ENCODE measurements at regions not wholly inside any gene's neighbourhood (a gene's known extent, or its start where the extent isn't known, plus 50 kb on each side); places are given as distances from the start of the nearest gene placed in this dataset.
"Not testable (repeated sequence)": the region's sequence is repeated elsewhere in the genome, so short reads cannot be mapped to it uniquely, and the experiment has no call there.

DNA sequence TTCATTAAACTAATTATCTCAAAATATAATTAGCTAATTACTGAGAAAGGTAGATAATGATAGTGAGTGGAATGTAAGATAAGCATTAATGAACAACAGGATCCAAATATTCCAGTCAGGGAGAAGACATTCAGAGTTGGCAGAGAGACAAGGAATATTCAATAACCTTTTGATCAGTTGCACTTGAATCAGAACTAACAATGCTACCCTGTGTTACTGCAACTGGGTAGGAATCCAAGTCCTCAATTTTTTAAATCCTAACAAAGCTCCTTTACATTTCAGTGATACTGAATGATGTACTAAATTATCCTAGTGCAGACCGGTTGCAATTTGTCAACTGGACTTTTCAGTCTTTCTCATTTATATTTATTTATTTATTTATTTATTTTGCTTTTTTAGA is 107.1 kb upstream of the MIR17HG start:
- no peak for DNase-seq

DNA sequence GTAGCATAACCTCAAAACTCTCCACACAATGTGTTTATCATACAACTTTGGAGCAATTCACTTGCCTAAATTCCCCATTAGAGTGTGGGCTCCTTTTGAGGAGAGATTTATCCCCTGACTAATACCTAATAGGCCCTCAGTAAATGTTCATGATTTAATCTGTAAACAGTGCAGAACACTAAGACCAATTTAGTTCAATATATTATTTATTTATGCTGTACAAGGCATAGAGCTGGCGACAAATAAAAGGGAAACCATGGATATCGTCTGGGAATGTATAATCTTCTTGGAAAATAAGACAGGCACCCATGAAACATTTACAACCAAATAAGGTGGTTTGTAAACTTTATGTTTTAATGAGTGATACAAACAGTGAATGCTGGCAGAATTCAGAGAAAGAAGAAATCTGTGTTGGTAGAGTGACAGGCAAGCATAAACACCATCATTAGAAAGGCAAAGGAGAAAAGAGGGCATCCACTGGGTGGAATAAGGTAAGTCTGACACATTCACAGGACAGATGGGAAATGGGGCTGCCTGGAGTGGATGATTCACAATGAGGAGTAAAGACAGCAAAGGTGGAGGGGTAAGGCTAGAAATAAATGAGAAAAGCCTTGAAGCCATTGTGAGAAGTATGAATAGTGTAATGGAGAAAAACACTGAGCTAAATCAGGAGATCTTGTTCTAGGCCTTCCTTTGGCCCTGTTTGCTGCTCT is 106.1 kb upstream of the MIR17HG start:
- DNase-seq: no peak

DNA sequence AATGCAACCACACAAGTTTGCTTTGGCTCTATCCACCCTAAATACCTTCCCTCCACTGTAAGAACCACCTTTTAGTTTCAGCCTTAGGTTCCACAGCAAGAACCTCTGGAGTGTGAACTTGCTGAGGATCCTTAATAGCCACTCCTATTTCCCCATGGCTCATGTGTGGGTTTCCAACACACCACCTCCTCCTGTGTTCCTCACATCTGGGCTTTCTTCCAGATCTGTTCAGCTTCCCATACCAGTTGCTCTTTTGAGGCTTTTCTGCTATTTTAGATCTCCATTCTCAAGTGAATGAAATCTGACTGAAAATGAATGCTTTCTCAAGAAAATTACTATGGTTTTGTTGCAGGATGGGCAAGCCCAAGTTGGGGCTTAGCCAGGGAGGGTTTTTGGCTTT is 104.8 kb upstream of the MIR17HG start:
- no peak for DNase-seq

DNA sequence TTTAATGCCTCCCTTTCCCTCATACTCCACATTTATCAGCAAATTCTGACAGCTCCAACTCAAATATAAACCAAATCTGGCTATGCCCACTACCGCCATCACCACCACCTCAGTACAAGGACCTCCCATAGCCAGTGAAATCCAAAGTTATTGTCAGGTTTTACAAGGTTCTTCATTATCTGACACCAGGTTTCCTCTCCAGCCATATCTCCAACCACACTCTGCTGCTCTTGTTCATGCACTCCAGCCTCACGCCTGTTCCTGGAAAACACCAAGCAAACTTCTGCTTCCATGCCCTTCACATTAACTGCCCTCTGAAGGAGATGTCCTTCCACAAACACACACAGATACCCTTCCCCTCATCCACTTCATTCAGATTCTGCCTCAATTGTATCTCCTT is 102.2 kb upstream of the MIR17HG start:
- DNase-seq: no peak

DNA sequence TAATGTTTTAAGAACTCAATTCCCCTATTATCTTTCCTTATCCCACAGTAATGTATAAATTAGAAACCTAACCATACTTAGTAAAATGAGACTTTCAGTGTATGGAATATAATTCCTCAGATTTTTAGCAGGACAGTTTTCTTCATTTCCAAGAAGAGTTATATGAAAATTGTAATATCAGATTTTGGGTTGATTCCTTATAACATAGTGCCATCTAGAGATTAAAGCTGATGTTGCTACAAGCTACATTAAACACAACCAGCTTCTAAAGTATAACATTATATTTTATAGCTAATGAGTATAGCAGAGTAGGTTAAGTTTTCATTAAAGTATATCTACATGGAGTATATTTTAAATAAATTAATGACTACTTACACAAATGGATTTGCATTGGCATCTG is 99.7 kb upstream of the MIR17HG start:
- DNase-seq: no peak

DNA sequence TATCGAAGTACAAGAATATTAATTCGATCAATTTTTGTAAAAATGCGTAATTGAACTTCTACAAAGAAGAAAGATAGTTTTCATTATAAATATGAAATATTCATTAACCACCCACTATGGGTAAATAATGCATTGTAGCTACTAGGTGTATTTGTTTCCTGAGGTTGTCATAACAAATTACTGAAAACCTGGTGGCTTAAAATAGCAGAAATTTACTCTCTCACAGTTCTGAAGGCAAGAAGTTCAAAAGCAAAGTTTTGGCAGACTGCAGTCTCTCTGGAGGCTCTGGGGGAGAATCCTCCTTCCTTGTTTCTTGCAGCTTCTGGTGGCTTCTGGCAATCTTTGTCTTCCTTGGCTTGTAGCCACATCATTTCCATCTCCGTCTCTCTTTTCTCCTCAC is 99.2 kb upstream of the MIR17HG start:
- DNase-seq: no peak

DNA sequence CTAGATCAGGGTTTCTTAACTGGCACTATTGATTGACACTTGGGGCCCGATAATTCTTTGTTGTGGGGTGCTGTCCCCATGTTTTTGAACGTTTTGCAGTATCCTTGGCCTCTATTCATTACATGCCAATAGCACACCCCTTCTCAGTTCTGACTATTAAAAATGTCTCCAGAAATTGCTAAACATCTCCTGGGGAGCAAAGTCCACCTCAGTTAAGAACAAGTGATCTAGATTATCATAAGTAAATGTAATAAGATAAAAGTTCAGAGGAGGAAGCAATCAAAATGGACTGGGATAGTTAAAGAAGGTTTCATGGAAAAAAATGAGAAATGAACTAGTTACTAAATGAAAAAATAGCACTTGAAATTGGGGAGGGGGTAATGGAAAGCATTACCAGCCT is 98.1 kb upstream of the MIR17HG start:
- DNase-seq: no peak

DNA sequence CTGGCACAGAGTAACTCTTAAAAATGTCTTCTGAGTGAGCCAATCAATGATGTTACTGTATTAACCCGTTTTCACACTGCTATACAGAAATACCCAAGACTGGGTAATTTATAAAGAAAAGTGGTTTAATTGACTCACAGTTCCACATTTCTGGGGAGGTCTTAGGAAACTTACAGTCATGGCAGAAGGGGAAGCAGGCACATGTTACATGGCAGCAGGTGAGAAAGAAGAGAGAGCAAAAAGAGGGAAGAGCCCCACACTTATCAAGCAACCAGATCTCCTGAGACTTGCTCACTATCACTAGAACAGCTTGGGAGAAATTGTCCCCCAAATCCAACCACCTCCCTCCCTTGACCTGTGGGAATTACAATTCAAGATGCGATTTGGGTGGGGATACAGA is 97.6 kb upstream of the MIR17HG start:
- no peak for DNase-seq

DNA sequence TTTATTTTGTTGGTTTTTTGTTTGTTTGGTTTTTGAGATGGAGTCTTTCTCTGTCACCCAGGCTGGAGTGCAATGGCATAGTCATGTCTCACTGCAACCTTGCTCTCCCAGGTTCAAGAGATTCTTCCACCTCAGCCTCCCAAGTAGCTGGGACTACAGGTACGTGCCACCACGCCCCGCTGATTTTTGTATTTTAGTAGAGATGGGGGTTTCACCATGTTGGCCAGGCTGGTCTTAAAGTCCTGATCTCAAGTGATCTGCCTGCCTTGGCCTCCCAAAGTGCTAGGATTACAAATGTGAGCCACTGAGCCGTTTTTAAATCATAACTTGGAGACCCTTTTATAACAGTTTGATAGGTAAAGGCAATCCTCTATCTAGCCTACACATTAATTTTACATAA is 95.9 kb upstream of the MIR17HG start:
- DNase-seq: not testable (repeated sequence)

DNA sequence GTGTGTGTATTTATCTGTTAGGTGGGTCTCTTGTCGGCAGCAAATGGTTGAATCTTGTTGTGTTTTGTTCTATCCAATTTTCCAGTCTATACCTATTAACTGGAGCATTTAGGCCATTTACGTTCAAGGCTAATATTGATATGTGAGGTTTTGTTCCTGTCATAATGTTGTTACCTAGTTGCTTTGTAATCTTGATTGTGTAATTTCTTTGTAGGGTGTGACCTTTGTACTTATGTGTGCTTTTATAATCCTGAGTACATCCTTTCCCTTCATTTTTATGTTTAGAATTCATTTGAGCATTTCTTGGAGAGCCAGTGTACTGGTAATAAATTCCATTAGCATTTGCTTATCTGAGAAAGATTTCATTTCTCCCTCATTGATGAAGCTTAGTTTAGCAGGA is 83.0 kb upstream of the MIR17HG start:
- no peak for DNase-seq

DNA sequence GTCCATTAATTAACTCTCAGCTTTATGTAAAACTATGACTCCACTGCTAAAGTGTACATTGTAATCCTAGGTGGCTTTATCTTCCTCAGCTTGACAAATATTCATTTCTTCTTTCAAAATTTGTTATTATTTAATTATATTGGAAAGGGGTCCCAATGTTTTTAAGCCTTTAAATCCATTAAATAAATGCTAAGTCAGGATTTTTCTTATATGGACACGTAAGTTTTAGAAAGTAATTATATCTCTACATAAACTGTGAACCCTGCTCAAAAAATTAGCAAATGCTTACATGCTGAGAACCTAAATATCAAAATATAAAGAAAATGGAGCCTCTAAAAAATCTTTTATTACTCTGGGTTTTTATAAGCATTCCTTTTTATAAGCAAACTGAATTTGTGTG is 78.2 kb upstream of the MIR17HG start:
- DNase-seq: no peak

DNA sequence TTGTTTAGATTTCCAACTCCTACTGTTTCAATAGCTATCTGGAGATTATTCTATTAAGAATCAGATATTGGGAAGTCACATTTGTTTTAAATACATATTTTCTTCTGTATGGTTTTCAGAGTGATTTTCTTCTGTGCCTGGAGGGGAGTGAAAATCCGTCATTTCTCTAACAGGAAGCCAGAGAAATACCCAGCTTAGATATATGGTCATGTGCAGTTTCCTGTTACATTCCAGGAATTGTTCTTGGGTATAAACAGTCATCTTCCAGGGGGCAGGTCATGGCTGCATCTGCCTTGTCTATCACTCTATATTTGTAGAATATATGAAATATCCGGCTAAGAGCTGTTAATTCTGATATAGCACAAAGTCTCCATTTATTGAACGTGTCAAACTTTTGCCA is 77.5 kb upstream of the MIR17HG start:
- no peak for DNase-seq

DNA sequence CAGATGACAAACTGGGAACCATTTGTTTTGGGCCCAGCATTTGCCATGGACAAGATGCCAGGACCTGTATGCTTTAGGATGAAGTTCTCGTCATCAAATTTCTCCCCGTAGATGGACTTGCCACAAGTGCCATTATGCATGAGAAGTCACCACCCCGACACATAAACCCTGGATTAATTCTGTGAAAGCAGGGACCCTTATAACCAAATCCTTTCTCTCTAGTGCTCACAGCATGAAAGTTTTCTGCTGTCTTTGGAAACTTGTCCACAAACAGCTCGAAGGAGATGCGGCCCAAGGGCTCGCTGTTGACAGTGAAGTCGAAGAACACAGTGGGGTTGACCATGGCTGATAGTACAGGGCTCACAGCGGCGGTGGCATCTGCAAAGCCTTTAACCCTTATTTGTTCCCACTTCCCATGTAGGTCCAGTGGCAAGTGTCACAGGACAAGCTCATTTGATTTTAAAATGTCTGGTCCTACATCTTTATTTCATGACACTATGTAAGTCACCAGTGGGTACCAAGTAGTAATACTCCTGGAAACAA is 75.2 kb upstream of the MIR17HG start:
- DNase-seq: no peak

DNA sequence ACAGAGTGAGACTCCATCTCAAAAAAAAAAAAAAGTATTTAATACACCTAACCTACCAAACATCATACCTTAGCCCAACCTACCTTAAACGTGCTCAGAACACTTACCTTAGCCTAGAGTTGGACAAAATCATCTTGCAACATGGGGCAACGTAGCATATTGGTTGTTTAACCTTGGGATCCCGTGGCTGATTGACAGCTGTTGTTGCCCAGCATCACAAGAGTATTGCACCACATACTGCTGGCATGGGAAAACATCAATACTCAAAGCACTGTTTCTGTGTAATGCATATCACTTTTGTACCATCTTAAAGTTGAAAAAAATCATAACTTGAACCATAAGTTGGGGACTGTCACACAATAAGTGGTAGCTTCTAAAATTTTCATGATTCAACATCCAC is 73.8 kb upstream of the MIR17HG start:
- no peak for DNase-seq

DNA sequence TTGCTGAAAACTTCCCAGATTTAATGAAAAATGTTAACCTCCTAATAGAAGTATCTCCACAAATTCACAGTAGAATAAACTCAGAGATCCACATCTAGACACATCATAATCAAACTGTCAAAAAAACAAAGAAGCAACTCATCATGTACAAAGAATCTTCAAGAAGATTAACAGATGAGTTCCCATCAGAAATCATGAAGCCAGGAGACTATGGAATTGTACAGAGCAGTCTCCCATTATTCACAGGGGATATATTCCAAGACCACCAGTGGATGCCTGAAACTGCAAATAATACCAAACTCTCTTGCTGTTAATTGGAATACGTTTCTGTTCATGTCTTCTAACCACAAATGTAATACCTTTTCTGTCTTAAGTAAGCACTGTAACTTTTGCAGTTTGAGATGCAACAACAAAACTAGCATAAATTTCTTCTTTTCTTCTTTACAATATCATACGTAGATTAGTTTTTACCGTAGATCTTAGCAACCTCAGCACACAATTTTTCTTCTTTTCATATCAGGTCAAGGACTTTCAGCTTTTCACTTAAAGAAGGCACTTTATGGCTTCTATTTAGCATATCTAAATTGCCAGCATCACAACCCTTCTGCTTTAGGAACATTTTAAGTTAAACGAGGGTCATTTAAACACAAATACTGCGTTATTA is 70.3 kb upstream of the MIR17HG start:
- DNase-seq: no peak

DNA sequence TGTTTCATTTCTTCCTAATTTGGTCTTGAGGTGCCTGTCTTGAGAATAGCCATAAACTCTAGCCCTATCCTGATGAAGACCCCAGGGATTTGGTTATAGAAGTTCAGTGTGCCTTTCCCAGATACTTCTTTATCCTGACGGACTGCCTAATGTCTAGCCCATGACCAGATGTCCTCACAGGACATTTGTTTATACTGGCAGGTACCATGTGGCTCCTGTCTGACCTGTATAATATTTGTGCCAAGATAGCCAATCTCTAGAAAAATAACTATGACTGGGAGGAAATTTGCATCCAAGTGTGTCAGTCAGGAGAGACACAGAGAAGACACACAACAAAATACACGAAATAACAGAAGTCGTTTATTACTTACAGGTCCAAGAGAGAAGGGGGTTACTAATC is 69.2 kb upstream of the MIR17HG start:
- DNase-seq: no peak

DNA sequence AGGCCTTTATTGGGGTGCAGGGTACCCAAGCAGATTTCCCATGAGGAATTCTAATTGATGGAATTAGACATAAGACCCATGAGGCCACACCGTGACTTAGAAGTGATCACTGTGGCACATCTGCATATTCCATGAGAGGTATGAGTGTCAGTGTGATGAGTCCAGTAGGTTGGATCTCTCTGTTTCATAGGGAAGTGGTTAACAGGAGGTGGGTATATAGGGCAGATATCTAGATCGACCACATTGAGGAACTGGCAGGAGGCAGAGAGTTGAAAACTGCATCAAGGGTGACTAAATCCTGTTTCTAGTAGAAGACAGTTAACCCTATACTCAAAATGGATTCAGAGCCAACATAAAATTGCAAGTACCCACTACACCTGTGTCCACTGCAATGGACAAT is 68.6 kb upstream of the MIR17HG start:
- DNase-seq: no peak

DNA sequence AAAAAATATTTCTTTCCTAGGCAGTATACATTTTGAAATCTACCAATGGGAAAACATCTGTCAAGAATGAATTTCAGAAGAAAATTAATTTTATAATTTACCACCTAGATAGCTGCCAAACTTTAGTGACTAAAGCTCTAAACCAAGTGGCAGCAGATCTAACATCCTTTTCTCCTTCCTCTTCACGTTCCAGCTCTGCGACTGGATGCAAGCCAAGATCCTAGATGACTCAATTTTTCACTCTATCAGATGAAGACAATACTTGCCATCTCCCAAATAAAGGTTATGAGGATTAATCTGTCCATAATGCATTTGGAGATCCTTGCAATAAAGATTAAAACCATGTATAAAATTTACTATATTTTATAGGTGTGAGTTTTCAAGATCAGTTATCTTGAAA is 66.7 kb upstream of the MIR17HG start:
- DNase-seq: no peak

DNA sequence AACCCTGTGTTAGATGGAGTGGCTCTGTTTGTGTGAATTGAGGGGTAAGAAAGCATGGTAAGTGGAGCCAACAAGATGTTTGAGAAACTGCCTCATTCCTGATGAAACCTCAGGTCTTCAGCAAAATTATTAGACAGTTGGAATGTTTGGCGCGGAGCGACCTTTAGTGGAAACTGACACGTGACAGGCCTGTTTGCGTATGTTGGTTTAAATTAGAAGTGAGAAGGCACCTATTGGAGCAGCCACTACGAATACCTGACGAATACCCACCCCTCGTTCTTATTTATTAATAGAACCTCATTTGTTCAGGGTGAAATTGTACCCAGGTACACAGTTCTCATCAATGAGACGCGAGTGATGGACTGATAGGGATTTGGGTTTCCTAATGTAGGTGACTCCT is 63.2 kb upstream of the MIR17HG start:
- DNase-seq: no peak

DNA sequence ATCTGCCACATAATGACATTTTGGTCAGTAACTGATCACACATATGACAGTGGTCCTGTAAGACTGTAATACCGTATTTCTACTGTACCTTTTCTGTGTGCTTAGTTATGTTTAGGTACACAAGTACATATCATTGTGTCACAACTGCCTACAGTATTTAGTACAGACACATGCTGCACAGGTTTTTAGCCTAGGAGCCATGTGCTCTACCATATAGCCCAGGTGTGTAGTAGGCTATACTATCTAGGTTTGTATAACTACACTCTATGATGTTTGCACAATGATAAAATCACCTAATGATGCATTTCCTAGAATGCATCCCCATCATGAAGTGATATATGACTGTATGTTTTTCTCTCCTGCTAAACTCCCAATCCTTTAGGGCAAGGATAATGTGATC is 61.2 kb upstream of the MIR17HG start:
- DNase-seq: no peak

DNA sequence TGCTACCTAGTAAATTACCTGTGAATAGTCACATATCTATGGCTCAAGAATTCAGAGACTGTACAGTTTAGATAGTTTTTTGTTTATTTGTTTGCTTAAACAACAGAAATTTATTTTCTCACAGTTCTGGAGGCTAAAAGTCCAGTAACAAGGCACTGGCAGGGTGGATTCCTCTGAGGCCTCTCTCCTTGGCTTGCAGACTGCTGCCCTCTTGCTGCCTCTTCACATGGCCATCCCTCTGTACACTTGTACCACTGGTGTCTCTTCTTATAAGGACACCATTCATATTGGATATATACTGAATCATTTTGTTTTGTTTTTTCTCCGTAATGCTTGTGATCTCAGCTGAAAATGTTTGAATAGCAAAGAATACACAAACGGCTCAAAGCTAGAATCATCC is 56.4 kb upstream of the MIR17HG start:
- DNase-seq: no peak

DNA sequence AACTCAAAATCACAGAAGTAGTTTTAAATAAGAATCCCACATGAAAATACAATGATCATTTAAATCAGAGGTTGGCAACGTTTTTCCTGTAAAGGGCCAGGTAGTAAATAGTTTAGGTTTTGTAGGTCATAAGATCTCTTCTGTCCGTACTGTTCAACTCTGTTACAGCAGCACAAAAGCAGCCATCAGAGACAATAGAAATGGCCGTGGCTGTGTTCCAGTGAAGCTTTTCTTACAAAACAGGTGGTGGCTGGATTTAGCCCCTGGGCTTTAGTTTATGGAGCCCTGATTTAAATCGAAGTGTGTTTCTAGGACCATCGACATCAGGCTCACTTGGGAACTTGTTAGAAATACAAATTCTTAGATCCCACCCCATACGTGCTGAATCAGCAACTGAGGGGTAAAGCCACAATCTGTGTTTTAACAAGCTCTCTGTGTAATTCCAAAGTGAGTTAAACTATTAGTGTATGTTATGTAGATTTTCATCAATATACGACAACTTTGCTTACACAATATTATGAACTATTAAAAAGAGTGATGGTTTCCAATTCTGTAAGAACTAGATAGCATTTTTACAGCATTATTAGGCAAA is 54.8 kb upstream of the MIR17HG start:
- DNase-seq: no peak

DNA sequence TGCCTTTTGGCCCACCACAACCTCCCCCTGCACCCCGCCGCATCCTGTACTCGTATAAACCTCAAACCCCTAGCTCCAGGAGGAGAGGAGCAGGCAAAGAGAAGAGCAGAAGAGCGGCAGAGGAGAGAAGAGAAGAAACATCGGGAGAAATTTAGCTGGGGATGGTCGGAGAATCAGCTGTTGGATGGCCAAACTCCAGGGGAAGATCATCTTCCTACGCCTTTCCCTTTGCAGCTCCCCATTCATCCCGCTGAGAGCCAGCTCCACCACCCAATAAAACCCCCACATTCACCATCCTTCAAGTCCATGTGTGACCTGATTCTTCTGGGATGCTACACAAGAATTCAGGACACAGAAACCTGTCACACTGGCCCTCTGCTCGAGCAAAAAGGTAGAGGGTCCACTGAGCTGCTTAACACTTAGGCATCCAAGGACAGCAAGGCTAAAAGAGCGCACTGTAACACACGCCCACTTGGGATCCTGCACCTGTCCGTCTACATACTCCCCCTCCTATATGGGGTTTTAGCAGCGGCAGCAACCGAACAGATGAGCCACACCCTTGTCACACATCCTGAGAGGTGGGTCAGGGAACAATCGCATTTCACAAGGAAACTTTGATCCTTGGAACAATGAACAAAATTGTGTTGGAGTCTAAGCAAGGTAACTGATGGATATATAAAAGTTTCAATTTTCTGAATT is 51.6 kb upstream of the MIR17HG start:
- DNase-seq: no peak

DNA sequence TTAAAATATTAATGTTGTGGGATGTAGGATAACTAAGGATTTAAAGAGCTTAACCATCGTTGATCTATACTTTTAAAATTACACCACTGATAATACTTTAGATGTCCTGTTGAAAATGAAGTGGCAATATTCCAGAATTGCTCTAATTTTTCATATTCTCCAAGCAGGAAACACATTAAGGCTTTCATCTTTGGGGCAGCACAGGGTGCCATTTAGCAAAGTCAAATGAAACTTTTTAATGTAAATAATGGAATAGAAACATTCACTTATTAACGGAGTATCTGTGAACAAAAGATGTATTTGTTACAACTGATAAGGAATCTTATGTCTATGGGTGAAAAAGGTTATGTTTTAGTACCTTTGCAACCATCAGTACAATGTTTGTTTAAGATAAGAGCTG is 50.0 kb upstream of the MIR17HG start:
- no peak for DNase-seq

All from activated effector memory CD4-positive, alpha-beta T cell treated with anti-CD3 and anti-CD28 coated beads, Interleukin-2, amount 50 U/mL, for 16 hours (primary cell).